ENCODE measurements at regions not wholly inside any gene's neighbourhood (a gene's known extent, or its start where the extent isn't known, plus 50 kb on each side); places are given as distances from the start of the nearest gene placed in this dataset.

DNA sequence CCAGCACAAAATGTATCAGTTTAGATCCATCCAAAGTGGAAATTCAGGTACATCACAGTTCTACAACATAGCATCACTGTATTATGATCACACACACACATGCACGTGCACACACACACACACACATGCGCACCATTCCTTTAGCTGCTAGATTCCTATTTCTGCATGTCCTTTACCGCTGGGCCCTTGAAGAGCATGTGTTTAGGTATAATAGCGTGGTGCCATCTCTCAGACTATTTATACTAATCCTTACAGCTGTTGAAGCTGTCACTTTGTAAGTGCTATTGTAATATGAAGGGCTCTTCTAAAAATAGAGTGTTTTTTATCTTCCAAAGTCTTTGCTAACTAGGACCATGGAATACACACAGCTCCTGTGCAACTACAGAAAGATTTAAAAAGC is 308.8 kb upstream of the TRPC7 start:
- Histone ChIP-seq H3K9me3 (no peaks in the 10 kb centered on the region), H3K4me1 (no peaks in the 10 kb centered on the region), H3K27me3 (no peaks in the 10 kb centered on the region), H3K4me3 (no peak overlapping the region), H3K36me3 (no peaks in the 10 kb centered on the region), H3K27ac (no peak overlapping the region)
- DNase-seq: no peak
- no peak for TF ChIP-seq POLR2A (IDR thresholded peaks at IDR 0.05)
- TF ChIP-seq, protein P1, sequence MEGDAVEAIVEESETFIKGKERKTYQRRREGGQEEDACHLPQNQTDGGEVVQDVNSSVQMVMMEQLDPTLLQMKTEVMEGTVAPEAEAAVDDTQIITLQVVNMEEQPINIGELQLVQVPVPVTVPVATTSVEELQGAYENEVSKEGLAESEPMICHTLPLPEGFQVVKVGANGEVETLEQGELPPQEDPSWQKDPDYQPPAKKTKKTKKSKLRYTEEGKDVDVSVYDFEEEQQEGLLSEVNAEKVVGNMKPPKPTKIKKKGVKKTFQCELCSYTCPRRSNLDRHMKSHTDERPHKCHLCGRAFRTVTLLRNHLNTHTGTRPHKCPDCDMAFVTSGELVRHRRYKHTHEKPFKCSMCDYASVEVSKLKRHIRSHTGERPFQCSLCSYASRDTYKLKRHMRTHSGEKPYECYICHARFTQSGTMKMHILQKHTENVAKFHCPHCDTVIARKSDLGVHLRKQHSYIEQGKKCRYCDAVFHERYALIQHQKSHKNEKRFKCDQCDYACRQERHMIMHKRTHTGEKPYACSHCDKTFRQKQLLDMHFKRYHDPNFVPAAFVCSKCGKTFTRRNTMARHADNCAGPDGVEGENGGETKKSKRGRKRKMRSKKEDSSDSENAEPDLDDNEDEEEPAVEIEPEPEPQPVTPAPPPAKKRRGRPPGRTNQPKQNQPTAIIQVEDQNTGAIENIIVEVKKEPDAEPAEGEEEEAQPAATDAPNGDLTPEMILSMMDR (IDR thresholded peaks at IDR 0.05): no peak

DNA sequence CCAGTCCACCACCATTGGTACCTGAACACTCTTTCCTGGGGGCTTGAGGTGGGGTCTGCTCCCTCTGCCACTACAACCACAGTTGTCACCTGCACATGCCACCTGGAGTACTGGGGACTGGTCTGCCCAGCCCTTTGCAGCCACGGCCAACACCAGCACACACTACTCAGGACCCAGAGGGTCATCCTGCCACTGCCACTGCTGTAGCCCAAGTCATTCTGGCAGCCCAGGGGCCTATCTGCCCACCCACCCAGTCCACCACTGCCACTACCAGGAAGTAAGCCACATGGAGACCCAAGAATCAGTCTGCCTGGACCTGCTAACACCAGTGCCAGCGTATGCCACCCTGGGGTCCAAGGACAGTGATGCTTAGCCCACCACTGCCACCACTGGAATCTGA is 302.4 kb upstream of the TRPC7 start:
- H3K36me3 ChIP-seq: no peaks in the 10 kb centered on the region
- no peaks in the 10 kb centered on the region for H3K27me3 ChIP-seq
- H3K4me3 ChIP-seq: no peak overlapping the region
- H3K27ac ChIP-seq: no peak overlapping the region
- DNase-seq: no peak
- no peaks in the 10 kb centered on the region for H3K4me1 ChIP-seq
- H3K9me3 ChIP-seq: no peaks in the 10 kb centered on the region
- TF ChIP-seq POLR2A (IDR thresholded peaks at IDR 0.05): no peak
- TF ChIP-seq, protein P1 (IDR thresholded peaks at IDR 0.05): no peak

DNA sequence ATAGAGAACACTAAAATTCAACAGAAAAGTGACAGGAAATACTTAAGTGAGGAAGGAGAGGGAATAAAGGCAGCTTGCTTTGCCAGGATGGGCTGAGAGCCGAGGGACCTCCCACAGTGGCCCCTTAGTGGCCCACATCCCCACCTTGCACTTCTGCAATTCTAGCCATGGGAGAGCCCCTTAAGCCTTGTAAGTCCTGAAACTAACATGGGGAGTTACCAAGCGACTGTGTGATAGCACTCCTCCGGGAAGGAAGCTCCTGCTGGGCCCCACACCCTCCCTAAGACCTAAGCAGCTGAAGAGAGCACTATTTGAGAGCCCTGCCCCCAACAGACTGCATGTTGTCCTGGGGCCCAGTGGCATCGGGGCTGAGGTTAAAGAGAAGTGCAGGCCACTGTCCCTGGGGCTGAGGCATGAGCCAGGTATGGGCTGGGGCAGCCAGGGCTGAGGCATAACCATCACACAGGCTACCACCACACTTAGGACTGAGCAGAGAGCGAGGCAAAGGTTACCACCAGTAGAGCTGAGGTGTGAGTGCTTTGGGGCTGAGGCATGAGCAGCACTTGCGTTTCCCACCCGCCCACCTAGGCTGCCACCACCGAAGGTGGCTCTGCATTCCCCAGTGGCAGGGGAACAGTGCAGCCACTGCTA is 301.8 kb upstream of the TRPC7 start:
- no peaks in the 10 kb centered on the region for H3K27me3 ChIP-seq

DNA sequence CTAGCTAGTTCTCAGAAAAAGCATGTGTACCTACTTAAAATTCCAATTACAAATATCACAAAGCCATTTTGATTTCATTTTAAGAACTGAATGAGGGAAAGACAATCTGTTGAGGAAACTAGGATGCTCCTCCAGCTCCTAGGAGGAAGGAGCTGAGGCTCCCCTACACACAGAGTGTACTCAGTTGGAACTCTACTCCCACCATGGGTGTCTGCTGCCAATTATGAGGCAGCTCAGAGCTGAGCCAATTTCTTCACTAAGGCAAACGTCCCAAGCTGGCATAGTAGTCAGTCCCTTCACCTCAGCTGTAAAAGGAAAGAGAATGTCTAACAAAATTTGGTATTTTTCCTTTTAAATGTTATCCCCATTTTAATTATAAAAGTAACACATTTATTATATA is 300.0 kb upstream of the TRPC7 start:
- no peak for DNase-seq
- no peaks in the 10 kb centered on the region for H3K36me3 ChIP-seq
- H3K9me3 ChIP-seq: no peaks in the 10 kb centered on the region
- no peaks in the 10 kb centered on the region for H3K4me1 ChIP-seq
- no peak overlapping the region for H3K4me3 ChIP-seq
- H3K27ac ChIP-seq: no peak overlapping the region
- no peaks in the 10 kb centered on the region for H3K27me3 ChIP-seq
- TF ChIP-seq, protein P1 (IDR thresholded peaks at IDR 0.05): no peak
- no peak for TF ChIP-seq POLR2A (IDR thresholded peaks at IDR 0.05)

More for the DNA sequence above, 301.8 kb upstream of the TRPC7 start:
- Histone ChIP-seq H3K4me1 (no peaks in the 10 kb centered on the region), H3K36me3 (no peaks in the 10 kb centered on the region), H3K27ac (no peak overlapping the region), H3K4me3 (no peak overlapping the region), H3K9me3 (no peaks in the 10 kb centered on the region)
- no peak for TF ChIP-seq POLR2A (IDR thresholded peaks at IDR 0.05)
- TF ChIP-seq, protein P1 (IDR thresholded peaks at IDR 0.05): no peak
- DNase-seq: no peak

DNA sequence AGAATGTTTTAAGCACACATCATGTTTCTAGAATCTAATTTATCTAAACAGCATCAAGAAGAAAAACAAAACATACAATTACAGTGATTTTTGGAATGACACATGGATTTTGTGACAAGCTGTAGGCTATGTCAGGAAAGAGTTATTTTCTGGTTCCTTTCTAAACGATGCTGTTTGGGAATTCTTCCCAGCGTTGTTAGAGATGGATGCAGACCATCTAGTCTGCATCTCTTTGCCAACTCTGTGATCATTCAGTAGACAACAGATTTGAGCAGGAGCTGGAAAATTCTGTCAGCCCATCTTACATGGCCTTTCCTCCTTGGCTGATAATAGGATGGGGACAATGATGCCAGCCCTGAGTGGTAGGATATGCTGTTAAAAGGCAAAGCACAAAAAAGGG is 295.7 kb upstream of the TRPC7 start:
- no peak overlapping the region for H3K4me3 ChIP-seq
- DNase-seq: no peak
- no peaks in the 10 kb centered on the region for H3K9me3 ChIP-seq
- TF ChIP-seq, protein P1 (IDR thresholded peaks at IDR 0.05): no peak
- no peak for TF ChIP-seq POLR2A (IDR thresholded peaks at IDR 0.05)
- H3K27ac ChIP-seq: no peak overlapping the region
- no peaks in the 10 kb centered on the region for H3K27me3 ChIP-seq
- H3K36me3 ChIP-seq: no peaks in the 10 kb centered on the region
- no peaks in the 10 kb centered on the region for H3K4me1 ChIP-seq

DNA sequence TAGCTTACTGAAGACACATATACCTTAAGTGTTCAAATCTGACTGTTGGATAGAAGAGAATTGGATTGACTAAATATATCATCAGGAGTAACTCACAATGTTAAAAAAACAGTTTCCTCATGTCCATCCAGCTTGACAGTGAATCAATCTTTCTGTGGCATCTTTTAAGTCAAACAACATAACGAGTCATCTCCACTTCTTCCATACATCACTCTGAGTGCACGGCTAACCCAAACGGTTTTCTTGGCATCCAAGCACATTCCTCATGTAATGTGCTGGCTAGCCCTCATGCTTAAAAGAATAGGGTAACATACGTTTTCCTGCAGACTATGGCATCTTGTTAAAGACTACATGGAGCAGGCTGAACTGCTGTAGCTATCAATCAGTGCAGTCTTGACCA is 291.5 kb upstream of the TRPC7 start:
- no peaks in the 10 kb centered on the region for H3K9me3 ChIP-seq
- TF ChIP-seq, protein P1 (IDR thresholded peaks at IDR 0.05): no peak
- no peak for TF ChIP-seq POLR2A (IDR thresholded peaks at IDR 0.05)
- no peak overlapping the region for H3K4me3 ChIP-seq
- no peaks in the 10 kb centered on the region for H3K4me1 ChIP-seq
- no peak overlapping the region for H3K27ac ChIP-seq
- H3K36me3 ChIP-seq: no peaks in the 10 kb centered on the region
- DNase-seq: no peak
- no peaks in the 10 kb centered on the region for H3K27me3 ChIP-seq

Data from Peyer's patch (tissue), 4 donors.